ENCODE measurements at regions not wholly inside any gene's neighbourhood (a gene's known extent, or its start where the extent isn't known, plus 50 kb on each side); places are given as distances from the start of the nearest gene placed in this dataset.

DNA sequence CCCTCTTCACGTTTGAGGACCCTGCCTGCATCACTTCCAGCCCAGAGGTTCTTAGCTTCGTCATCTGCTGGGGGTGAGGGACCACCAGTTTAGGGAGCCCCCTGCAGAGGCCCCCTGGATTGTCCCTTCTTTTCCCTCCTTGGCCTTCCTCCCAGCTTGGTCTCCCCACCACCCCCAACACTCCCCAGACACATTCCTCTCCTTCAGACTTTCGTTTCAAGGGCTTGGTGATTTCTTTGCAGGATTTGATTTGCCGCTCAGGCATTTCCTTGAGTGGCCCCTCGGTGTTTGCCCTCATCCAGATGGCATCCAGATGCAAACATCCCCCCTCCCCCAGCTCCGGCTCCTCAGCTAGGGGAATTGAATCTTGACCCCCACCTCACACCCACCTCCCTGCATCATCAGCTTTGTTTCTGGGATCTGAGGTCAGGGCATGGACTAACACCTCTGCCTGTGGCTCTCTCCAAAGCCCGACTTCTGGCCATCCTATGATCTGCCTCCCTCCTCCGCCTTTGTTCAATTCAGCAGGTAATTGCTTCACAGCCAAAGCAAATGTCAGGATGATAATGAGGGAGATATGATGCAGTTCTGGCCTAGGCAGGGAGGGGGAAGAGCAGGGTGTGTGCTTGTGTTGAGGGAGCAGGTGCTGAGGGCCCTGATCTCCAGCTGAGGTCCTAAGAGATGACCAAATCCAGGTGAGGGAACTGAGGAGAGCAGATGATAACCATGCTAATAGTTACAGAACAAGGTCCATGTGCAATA is 141.5 kb downstream of the VEGFA start (continued):
- TF ChIP-seq, protein P1, sequence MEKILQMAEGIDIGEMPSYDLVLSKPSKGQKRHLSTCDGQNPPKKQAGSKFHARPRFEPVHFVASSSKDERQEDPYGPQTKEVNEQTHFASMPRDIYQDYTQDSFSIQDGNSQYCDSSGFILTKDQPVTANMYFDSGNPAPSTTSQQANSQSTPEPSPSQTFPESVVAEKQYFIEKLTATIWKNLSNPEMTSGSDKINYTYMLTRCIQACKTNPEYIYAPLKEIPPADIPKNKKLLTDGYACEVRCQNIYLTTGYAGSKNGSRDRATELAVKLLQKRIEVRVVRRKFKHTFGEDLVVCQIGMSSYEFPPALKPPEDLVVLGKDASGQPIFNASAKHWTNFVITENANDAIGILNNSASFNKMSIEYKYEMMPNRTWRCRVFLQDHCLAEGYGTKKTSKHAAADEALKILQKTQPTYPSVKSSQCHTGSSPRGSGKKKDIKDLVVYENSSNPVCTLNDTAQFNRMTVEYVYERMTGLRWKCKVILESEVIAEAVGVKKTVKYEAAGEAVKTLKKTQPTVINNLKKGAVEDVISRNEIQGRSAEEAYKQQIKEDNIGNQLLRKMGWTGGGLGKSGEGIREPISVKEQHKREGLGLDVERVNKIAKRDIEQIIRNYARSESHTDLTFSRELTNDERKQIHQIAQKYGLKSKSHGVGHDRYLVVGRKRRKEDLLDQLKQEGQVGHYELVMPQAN (IDR thresholded peaks at IDR 0.05; ENCODE audit: borderline replicate concordance): no peak
- TF ChIP-seq LCOR (CRISPR knock-in tag; IDR thresholded peaks at IDR 0.05): no peak
- TF ChIP-seq CREM (IDR thresholded peaks at IDR 0.05; ENCODE audit: low read depth): no peak
- no peak for TF ChIP-seq STAT5B (CRISPR knock-in tag; IDR thresholded peaks at IDR 0.05)
- TF ChIP-seq TCF7L2 (IDR thresholded peaks at IDR 0.05; ENCODE audit: low read depth, low read length): no peak
- 0 out of 2 replicates have a peak, but pooled peaks have one; percentile 5 for TF ChIP-seq HOXB6 (CRISPR knock-in tag; IDR thresholded peaks at IDR 0.05; ENCODE audit: borderline replicate concordance)
- no peak for TF ChIP-seq ZNF785 (CRISPR knock-in tag; IDR thresholded peaks at IDR 0.05)
- no peak for TF ChIP-seq RFX1 (IDR thresholded peaks at IDR 0.05)
- no peak for TF ChIP-seq MCM2 (IDR thresholded peaks at IDR 0.05; ENCODE audit: low read depth)
- TF ChIP-seq U2AF1 (optimal IDR thresholded peaks at IDR 0.05; ENCODE audit: low read depth, low read length): no peak
- TF ChIP-seq, protein P2, sequence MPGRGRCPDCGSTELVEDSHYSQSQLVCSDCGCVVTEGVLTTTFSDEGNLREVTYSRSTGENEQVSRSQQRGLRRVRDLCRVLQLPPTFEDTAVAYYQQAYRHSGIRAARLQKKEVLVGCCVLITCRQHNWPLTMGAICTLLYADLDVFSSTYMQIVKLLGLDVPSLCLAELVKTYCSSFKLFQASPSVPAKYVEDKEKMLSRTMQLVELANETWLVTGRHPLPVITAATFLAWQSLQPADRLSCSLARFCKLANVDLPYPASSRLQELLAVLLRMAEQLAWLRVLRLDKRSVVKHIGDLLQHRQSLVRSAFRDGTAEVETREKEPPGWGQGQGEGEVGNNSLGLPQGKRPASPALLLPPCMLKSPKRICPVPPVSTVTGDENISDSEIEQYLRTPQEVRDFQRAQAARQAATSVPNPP (IDR thresholded peaks at IDR 0.05; ENCODE audit: borderline replicate concordance, insufficient read depth, insufficient read length): no peak
- TF ChIP-seq, protein P3, sequence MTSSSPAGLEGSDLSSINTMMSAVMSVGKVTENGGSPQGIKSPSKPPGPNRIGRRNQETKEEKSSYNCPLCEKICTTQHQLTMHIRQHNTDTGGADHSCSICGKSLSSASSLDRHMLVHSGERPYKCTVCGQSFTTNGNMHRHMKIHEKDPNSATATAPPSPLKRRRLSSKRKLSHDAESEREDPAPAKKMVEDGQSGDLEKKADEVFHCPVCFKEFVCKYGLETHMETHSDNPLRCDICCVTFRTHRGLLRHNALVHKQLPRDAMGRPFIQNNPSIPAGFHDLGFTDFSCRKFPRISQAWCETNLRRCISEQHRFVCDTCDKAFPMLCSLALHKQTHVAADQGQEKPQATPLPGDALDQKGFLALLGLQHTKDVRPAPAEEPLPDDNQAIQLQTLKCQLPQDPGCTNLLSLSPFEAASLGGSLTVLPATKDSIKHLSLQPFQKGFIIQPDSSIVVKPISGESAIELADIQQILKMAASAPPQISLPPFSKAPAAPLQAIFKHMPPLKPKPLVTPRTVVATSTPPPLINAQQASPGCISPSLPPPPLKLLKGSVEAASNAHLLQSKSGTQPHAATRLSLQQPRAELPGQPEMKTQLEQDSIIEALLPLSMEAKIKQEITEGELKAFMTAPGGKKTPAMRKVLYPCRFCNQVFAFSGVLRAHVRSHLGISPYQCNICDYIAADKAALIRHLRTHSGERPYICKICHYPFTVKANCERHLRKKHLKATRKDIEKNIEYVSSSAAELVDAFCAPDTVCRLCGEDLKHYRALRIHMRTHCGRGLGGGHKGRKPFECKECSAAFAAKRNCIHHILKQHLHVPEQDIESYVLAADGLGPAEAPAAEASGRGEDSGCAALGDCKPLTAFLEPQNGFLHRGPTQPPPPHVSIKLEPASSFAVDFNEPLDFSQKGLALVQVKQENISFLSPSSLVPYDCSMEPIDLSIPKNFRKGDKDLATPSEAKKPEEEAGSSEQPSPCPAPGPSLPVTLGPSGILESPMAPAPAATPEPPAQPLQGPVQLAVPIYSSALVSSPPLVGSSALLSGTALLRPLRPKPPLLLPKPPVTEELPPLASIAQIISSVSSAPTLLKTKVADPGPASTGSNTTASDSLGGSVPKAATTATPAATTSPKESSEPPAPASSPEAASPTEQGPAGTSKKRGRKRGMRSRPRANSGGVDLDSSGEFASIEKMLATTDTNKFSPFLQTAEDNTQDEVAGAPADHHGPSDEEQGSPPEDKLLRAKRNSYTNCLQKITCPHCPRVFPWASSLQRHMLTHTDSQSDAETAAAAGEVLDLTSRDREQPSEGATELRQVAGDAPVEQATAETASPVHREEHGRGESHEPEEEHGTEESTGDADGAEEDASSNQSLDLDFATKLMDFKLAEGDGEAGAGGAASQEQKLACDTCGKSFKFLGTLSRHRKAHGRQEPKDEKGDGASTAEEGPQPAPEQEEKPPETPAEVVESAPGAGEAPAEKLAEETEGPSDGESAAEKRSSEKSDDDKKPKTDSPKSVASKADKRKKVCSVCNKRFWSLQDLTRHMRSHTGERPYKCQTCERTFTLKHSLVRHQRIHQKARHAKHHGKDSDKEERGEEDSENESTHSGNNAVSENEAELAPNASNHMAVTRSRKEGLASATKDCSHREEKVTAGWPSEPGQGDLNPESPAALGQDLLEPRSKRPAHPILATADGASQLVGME (CRISPR knock-in tag; IDR thresholded peaks at IDR 0.05): no peak
- no peak; the same call in 1 of the 2 replicates for TF ChIP-seq ELF4 (CRISPR knock-in tag; IDR thresholded peaks at IDR 0.05)
- peak; percentile 94; the same call in 1 of the 2 replicates for TF ChIP-seq NFRKB (IDR thresholded peaks at IDR 0.05; ENCODE audit: low read depth)
- TF ChIP-seq, protein P4, sequence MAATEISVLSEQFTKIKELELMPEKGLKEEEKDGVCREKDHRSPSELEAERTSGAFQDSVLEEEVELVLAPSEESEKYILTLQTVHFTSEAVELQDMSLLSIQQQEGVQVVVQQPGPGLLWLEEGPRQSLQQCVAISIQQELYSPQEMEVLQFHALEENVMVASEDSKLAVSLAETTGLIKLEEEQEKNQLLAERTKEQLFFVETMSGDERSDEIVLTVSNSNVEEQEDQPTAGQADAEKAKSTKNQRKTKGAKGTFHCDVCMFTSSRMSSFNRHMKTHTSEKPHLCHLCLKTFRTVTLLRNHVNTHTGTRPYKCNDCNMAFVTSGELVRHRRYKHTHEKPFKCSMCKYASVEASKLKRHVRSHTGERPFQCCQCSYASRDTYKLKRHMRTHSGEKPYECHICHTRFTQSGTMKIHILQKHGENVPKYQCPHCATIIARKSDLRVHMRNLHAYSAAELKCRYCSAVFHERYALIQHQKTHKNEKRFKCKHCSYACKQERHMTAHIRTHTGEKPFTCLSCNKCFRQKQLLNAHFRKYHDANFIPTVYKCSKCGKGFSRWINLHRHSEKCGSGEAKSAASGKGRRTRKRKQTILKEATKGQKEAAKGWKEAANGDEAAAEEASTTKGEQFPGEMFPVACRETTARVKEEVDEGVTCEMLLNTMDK (IDR thresholded peaks at IDR 0.05; ENCODE audit: borderline replicate concordance, insufficient read depth, low read depth, low read length, poor library complexity, severe bottlenecking): no peak

Measured in K562 (cell line).